BLaER1 treated with 17β-estradiol and CSF1 and Interleukin-3, amounts not matched to agents 10 nM and 100 nM (cell line): ENCODE measurements at regions not wholly inside any gene's neighbourhood (a gene's known extent, or its start where the extent isn't known, plus 50 kb on each side); places are given as distances from the start of the nearest gene placed in this dataset.

ENCODE experiments used
- H3K27ac ChIP-seq, 11 experiments: shearing (Covaris generic); formaldehyde crosslinking; 2 replicates each; pipeline ENCODE4 v1.8.1; 2022
- H3K27me3 ChIP-seq, 11 experiments: shearing (Covaris generic); formaldehyde crosslinking; 2 replicates each; pipeline ENCODE4 v1.8.1; 2022
- H3K36me3 ChIP-seq, 11 experiments: shearing (Covaris generic); formaldehyde crosslinking; 2 replicates each; pipeline ENCODE4 v1.8.1; 2022
- H3K4me1 ChIP-seq, 10 experiments: shearing (Covaris generic); formaldehyde crosslinking; 2 replicates each; pipeline ENCODE4 v1.8.1; 2022
- H3K4me2 ChIP-seq, 11 experiments: shearing (Covaris generic); formaldehyde crosslinking; 2 replicates each; pipeline ENCODE4 v1.8.1; 2022
- H3K4me3 ChIP-seq, 10 experiments: shearing (Covaris generic); formaldehyde crosslinking; 2 replicates each; pipeline ENCODE4 v1.8.1; 2022
- H3K9ac ChIP-seq, 11 experiments: shearing (Covaris generic); formaldehyde crosslinking; 2 replicates each; pipeline ENCODE4 v1.8.1; 2022
- H3K9me3 ChIP-seq, 11 experiments: shearing (Covaris generic); formaldehyde crosslinking; replicated peaks in 1 of 11; 2 replicates each; pipeline ENCODE4 v1.8.1; 2022
- H4K20me1 ChIP-seq, 11 experiments: shearing (Covaris generic); formaldehyde crosslinking; 2 replicates each; pipeline ENCODE4 v1.8.1; 2022
- Cebpa-rat ChIP-seq, 11 experiments: shearing (Covaris generic); IDR thresholded peaks; 2 replicates each; pipeline ENCODE4 v1.8.1; 2022

DNA sequence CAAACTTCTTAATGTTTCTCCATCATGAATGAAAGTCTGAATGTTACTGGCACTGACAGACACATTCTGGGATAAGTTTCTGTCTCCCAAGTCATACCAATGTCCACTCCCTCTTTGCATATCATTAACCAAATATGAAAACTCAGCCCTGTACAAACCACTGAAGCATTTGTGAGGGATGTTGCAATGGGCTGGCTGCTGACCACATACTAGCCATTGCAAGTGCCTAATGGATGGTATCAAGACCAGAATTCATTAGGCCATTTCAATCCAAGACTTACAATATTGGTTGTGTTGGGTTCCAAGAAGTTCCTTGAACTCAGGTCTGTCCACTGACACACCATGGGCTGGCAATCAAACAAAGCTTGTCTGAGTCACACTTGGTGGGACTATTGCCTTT, 73.8 kb downstream of the CBLN2 start:
- no peaks in the 10 kb centered on the region for H3K36me3 ChIP-seq
- no peaks in the 10 kb centered on the region for H3K9me3 ChIP-seq
- H3K4me1 ChIP-seq: no peaks in the 10 kb centered on the region
- no peak overlapping the region for H3K27ac ChIP-seq
- H3K4me2 ChIP-seq: no peak overlapping the region
- H3K27me3 ChIP-seq: no peaks in the 10 kb centered on the region
- TF ChIP-seq Cebpa-rat (IDR thresholded peaks at IDR 0.05): no peak
- H4K20me1 ChIP-seq: no peaks in the 10 kb centered on the region
- no peak overlapping the region for H3K9ac ChIP-seq
- H3K4me3 ChIP-seq: no peak overlapping the region

DNA sequence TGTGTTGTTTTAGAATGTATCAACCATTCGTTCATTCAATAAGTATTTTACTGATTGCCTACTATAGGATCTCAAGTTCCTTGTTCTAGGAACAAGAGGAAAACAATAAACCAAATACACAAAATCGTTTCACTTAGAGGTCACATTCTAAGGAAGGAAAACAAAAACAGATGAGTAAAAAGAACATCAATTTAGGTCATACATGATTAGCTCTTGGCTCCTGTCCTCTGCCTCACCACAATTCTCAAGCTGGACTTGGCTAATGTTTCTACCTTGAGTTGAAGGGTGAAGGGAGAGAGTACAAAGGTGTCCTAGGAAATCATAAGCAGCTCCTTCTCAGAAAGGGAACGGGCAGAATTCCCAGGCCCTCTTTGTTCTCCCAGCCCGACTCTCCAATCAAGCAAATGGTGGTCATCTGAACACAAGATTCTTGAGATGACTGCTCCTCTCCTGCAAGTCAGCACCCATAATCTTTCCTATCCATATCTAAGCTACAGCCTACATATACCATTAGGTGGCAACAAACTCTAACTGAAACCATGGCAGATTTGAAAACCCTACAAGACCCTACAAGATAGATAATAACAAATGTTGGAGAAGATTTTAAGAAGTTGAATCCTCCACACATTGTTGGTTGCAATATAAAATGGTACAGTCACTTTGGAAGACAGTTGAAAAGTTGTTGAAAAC, 76.0 kb downstream of the CBLN2 start:
- Histone ChIP-seq H3K9ac (no peak overlapping the region), H3K4me3 (no peak overlapping the region), H3K36me3 (no peaks in the 10 kb centered on the region), H3K27ac (no peak overlapping the region), H3K4me1 (no peaks in the 10 kb centered on the region), H3K9me3 (no peaks in the 10 kb centered on the region), H3K4me2 (no peak overlapping the region), H3K27me3 (no peaks in the 10 kb centered on the region), H4K20me1 (no peaks in the 10 kb centered on the region)
- TF ChIP-seq Cebpa-rat (IDR thresholded peaks at IDR 0.05): no peak

DNA sequence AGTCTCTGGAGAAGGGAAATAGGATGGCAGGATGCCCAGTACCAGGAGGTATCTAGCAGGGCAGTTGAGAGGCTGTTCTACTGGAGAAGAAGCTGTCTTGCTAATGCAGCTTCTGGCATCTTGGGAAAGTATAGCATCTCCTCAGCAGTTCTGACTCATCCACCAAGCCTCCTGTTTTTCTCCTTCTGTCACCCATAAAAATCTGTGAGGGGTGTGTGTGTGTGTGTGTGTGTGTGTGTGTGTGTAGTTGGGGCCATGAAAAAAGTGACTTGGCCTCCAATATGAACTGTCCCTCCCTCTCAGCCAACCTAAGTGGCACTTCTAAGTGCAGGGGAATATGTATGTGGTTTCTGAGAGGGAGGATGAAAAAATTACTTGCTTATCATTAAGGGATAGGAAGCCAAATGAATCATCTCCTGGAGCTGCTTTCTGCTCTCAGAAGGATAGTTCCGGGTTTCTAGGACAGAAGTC, 83.9 kb downstream of the CBLN2 start:
- Histone ChIP-seq H3K4me3 (no peak overlapping the region), H3K4me1 (peaks cover 0 to 23% (median 3%) of the 10 kb centered on the region in 10 experiments; a peak in 7 of 20 replicates), H3K9me3 (peaks cover 0 to 9% (median 0%) of the 10 kb centered on the region in 11 experiments; a peak in 3 of 22 replicates), H3K27me3 (no peaks in the 10 kb centered on the region), H3K9ac (no peak overlapping the region), H3K4me2 (peak overlapping the region in 4 of 11 experiments; percentile 21 to 62 (median 44); a peak in 7 of 22 replicates), H3K27ac (no peak overlapping the region; a peak in 1 of 22 replicates), H4K20me1 (no peaks in the 10 kb centered on the region), H3K36me3 (no peaks in the 10 kb centered on the region)
- TF ChIP-seq Cebpa-rat (IDR thresholded peaks at IDR 0.05): no peak

DNA sequence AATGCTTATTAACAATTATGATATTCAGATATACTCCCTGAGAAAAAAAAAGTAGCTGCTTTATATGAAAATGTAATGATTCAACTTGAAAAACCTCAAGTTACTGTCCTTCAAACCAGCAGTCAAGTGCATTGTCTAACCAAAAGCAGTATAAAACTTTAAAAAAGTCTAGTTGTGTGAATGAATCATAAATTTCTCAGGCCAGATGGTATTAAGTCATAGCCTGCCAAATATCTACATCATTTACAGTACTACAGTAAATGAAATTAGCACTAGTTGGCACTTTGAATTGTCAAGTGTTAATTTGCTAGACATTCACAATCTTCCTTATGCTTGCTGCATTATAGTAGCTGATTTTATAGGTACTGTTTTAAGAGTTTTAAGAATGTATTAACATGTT, 85.9 kb downstream of the CBLN2 start:
- Histone ChIP-seq H3K4me1 (peaks cover 0 to 23% (median 3%) of the 10 kb centered on the region in 10 experiments; a peak in 7 of 20 replicates), H3K4me3 (no peak overlapping the region), H3K27ac (no peak overlapping the region), H4K20me1 (no peaks in the 10 kb centered on the region), H3K4me2 (no peak overlapping the region), H3K9ac (no peak overlapping the region), H3K9me3 (peaks cover 0 to 10% (median 0%) of the 10 kb centered on the region in 11 experiments; a peak in 5 of 22 replicates), H3K27me3 (no peaks in the 10 kb centered on the region), H3K36me3 (no peaks in the 10 kb centered on the region)
- no peak for TF ChIP-seq Cebpa-rat (IDR thresholded peaks at IDR 0.05)

DNA sequence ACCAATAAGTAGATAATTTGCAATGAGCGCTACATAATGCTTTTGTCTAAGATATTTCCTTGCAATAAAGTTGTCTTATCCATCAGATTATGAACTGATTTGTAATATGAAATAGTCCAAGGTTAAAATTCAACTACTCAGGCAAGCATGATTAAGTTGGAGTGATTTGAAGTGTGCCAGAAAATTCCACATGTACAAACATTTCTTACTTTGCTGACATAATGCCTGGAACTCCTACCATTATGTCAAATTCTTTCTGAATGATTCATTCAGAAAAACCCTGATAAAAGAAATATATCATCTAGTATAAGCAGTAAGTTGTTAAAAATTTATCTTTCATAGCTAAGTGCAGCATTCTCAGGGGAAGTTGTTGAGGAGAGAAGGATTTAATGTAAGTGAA, 87.3 kb downstream of the CBLN2 start:
- Histone ChIP-seq H3K9ac (no peak overlapping the region), H3K9me3 (peaks cover 0 to 10% (median 1%) of the 10 kb centered on the region in 11 experiments; a peak in 7 of 22 replicates), H3K36me3 (no peaks in the 10 kb centered on the region), H3K27me3 (no peaks in the 10 kb centered on the region), H3K27ac (no peak overlapping the region), H4K20me1 (no peaks in the 10 kb centered on the region), H3K4me3 (no peak overlapping the region), H3K4me2 (no peak overlapping the region), H3K4me1 (peaks cover 0 to 22% (median 3%) of the 10 kb centered on the region in 10 experiments; a peak in 7 of 20 replicates)
- TF ChIP-seq Cebpa-rat (IDR thresholded peaks at IDR 0.05): no peak

DNA sequence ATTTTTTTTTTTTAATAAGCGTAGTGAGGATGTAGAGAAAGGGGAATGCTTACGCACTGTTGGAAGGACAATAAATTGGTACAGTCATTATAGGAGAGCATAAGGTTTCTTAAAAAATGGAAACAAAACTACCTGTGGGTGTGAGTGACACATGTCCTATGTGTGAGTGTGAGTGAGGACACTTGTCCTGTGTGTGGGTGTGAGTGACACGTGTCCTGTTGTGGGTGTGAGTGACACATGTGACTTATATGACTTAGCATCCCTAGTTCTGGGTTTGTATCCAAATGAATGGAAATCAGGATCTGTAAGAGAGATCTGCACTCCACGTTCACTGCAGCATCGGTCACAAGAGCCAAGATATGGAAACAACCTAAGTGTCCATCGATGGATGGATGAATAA, 91.8 kb downstream of the CBLN2 start:
- no peaks in the 10 kb centered on the region for H3K27me3 ChIP-seq

DNA sequence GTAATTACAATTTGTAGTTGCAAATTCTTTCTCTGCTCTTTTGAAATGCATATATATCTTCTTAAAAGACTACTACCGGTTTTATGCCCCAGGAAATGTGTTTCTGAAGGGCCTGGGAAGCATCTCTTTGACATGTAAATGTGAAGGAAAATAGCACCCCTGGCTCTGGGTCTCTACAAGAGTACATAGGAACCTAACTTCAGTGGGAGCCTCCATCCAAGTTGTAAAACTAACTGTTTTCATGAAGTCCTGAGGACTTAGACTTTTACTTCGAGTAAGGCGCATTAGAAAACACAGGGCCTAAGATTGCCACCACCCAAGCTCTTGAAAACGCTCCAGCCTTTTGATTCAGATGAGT, 99.4 kb downstream of the CBLN2 start:
- H4K20me1 ChIP-seq: no peaks in the 10 kb centered on the region
- H3K9me3 ChIP-seq: peaks cover 0 to 10% (median 0%) of the 10 kb centered on the region in 11 experiments; a peak in 4 of 22 replicates
- H3K27ac ChIP-seq: no peak overlapping the region
- H3K4me1 ChIP-seq: peaks cover 0 to 6% (median 0%) of the 10 kb centered on the region in 10 experiments; a peak in 2 of 20 replicates
- no peak overlapping the region for H3K4me2 ChIP-seq
- H3K36me3 ChIP-seq: no peaks in the 10 kb centered on the region
- H3K4me3 ChIP-seq: no peak overlapping the region
- H3K27me3 ChIP-seq: no peaks in the 10 kb centered on the region
- no peak overlapping the region for H3K9ac ChIP-seq
- no peak for TF ChIP-seq Cebpa-rat (IDR thresholded peaks at IDR 0.05)

More for the DNA sequence above, 91.8 kb downstream of the CBLN2 start:
- Histone ChIP-seq H3K9me3 (peaks cover 0 to 29% (median 10%) of the 10 kb centered on the region in 11 experiments; a peak in 11 of 22 replicates), H4K20me1 (no peaks in the 10 kb centered on the region), H3K36me3 (no peaks in the 10 kb centered on the region), H3K4me1 (no peaks in the 10 kb centered on the region; a peak in 1 of 20 replicates), H3K9ac (no peak overlapping the region), H3K4me2 (no peak overlapping the region), H3K4me3 (no peak overlapping the region), H3K27ac (no peak overlapping the region)
- no peak for TF ChIP-seq Cebpa-rat (IDR thresholded peaks at IDR 0.05)

DNA sequence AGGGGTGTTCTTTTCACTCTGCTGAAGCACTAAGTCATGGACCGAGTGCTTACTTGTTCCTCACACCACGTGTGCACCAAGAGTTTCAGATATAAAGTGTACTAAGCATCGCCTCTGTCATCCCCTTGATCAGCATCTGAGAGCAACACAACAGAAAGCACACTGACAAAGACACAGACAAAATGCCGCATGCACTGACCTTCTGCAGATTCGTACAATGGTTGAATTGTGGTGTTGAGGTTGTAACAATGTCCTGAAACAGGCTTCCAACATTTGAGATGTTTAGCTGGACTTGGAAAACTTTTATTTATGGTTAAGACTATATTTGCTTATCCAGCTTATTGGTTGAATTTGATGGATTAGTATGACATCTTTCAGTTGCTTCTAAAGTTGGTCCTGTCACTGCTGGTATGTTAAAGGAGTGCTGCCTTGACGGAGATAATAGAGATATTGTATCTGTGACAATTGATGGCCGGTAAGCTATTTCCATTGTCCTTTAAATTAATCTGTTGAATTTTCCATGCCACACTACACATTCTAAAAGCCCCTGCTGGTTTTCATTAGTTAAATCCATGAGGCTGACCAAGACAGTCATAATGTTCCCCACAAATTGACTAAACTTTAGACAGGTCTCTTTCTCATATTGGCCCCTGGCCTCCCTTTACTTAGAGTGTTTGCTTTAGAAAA, 99.9 kb downstream of the CBLN2 start:
- Histone ChIP-seq H4K20me1 (no peaks in the 10 kb centered on the region), H3K4me1 (peaks cover 0 to 6% (median 0%) of the 10 kb centered on the region in 10 experiments; a peak in 2 of 20 replicates), H3K4me2 (no peak overlapping the region), H3K36me3 (no peaks in the 10 kb centered on the region), H3K9me3 (peaks cover 0 to 10% (median 0%) of the 10 kb centered on the region in 11 experiments; a peak in 4 of 22 replicates), H3K27ac (no peak overlapping the region), H3K27me3 (no peaks in the 10 kb centered on the region), H3K4me3 (no peak overlapping the region), H3K9ac (no peak overlapping the region)
- TF ChIP-seq Cebpa-rat (IDR thresholded peaks at IDR 0.05): no peak

DNA sequence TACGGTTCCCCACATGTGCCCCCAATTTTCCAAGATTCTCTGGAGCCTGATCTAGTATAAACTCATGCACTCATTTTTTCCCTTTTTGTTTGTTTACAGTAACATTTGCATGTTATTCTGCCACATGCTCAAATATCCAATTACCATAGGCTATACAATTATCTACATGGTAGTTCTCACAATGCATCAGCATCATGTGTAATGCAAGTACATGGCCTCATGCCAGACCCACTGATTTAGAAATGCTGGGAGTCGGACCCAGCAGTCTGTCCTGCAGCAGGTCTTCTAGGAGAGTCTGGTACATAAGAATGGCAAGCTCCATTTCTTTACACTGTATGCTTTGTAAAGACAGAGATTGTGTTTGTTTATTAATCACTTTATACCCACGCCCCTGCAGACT, 107.7 kb downstream of the CBLN2 start:
- H4K20me1 ChIP-seq: no peaks in the 10 kb centered on the region
- H3K4me2 ChIP-seq: no peak overlapping the region
- H3K27me3 ChIP-seq: no peaks in the 10 kb centered on the region
- no peak overlapping the region for H3K9ac ChIP-seq
- no peaks in the 10 kb centered on the region for H3K36me3 ChIP-seq
- H3K4me1 ChIP-seq: no peaks in the 10 kb centered on the region
- no peak overlapping the region for H3K4me3 ChIP-seq
- no peak for TF ChIP-seq Cebpa-rat (IDR thresholded peaks at IDR 0.05)
- H3K27ac ChIP-seq: no peak overlapping the region
- no peaks in the 10 kb centered on the region for H3K9me3 ChIP-seq
